GM18858 (cell line): ENCODE measurements at regions not wholly inside any gene's neighbourhood (a gene's known extent, or its start where the extent isn't known, plus 50 kb on each side); places are given as distances from the start of the nearest gene placed in this dataset.

ENCODE experiments used
- ATAC-seq: cut with Tn5 transposase; IDR thresholded peaks from one replicate; pipeline ENCODE4 v1.9.1; 2021; ENCODE audit not compliant: unreplicated experiment

- ATAC-seq = no peak
Observed at GRCh38 chr12:128042825-128043224, 224.1 kb upstream of the TMEM132C start.

DNA sequence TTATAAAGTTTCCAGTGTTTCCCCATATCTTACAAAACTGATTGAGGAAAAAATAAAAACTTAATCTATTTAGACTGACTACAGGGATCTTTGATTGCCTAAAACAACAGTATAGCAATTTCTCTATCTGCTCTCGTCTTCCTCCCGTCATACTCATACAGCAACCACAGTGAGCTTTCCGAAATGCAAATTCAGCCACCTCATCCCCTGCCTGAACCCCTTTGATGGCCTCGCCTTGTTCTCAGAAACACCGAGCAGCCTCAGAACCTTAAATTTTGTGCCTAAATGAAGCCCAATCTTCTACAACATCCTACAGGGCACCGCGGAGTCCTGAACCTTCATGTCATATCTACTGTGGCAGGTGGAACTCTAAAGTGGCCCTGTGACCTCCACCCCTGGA lies 223.7 kb upstream of the TMEM132C start:
- no peak for ATAC-seq

- no peak for ATAC-seq
Observed at GRCh38 chr12:128047266-128048060, 219.5 kb upstream of the TMEM132C start.

GRCh38 chr12:128052331-128052730 lies 214.6 kb upstream of the TMEM132C start:
- no peak for ATAC-seq

- ATAC-seq = no peak
Observed at GRCh38 chr12:128052777-128053176, 214.2 kb upstream of the TMEM132C start.

GRCh38 chr12:128055567-128055966 lies 211.4 kb upstream of the TMEM132C start:
- no peak for ATAC-seq

DNA sequence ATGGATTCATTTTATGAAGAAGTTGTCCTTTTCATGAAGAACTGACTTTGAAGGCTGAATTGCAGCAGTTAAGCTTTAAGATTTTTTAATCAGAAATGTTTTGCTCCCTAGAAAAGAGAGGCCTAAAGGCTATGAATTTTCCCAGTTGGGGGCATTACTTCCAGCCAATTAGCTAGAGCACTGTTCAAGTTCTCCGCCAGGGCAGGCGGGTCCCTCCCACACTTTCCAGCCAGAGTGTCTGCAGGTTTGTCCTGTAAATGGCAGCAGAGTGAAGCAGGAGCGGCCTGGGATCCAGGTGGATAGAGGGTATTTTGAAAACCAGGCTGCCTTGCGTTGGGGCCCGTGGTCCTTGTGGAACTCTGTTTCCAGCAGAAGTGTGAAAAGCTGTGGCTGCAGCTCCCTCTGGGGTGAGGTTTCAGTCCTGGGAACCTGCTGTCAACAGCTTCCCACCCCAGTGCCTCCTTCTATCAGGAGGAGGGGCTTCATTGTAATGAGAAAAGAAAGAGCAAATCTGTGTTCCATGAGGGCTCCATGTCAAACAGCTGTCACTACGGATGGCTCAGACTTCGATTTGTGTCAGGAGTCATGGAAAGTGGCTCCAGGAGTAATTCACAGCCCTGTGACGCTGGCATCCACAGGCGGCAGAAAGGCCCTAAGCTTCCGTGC lies 210.7 kb upstream of the TMEM132C start:
- no peak for ATAC-seq

DNA sequence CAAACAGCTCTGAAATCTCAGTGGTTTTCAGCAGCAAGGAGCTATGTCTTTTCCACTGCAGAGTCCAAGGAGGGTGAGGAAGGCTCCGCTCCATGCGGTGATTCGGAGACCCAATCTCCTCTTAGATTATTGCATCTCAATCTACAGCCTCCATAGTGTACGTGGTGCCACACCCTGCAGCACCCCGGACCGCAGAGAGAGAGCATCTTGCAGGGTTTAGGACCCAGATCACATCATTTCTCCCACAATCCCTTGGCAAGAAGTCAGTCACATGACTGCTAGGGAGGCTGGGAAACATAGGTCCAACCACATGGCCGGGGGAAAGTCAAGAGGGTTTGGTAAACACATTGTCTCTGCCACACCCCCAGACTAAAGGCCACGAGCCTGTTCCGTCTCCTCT lies 209.4 kb upstream of the TMEM132C start:
- ATAC-seq = no peak

- ATAC-seq = no peak
Observed at GRCh38 chr12:128059621-128060370, 207.2 kb upstream of the TMEM132C start.

GRCh38 chr12:128068211-128068610 lies 198.8 kb upstream of the TMEM132C start:
- no peak for ATAC-seq

DNA sequence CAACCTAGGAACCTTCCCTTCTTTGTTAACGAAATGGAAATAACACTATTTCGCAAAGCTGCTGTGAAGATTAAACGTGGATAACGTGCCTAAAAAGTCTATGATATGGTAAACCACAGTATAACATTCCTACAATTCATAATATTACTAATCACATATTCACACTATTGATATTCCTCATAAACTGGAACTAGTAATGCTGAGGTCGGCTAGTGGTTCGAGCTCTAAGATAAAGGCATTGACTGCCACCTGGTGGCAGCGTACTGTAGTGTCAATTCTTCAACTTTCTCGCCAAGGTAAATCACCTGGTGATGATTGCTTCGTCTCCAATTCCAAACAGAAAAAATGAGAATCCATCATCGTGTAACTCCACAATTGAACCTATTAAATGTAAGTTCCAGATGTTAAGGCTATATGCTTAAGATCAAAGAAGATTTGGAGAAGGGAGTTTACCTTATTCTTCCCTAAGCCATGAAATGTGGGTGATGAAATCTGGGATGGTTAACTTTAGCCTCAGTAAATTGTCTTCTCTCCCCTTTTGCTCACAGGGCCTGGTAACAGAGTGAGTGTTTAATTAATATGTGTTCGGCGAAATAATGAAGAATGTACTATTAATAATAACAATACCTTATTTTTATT lies 197.5 kb upstream of the TMEM132C start:
- ATAC-seq = no peak

DNA sequence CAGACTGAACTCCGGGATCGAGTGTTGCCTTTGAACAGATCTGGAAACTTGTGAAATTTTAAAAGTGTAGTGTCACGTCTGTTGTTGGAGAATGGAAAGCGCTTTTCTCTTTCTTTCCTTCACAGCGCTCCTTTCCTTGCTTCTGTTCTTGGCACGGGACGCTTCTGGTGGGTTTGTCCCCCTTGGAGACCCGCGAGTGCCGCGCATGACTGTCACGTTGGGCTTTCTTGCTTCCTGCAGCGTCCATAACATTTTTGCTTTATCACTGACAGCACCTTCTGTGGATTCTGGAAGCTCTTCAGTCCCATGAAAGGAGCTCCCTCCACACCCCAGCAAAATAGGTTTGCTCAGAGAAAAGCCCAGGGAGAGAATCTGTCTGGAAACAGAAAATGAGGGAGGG lies 193.0 kb upstream of the TMEM132C start:
- ATAC-seq = no peak

DNA sequence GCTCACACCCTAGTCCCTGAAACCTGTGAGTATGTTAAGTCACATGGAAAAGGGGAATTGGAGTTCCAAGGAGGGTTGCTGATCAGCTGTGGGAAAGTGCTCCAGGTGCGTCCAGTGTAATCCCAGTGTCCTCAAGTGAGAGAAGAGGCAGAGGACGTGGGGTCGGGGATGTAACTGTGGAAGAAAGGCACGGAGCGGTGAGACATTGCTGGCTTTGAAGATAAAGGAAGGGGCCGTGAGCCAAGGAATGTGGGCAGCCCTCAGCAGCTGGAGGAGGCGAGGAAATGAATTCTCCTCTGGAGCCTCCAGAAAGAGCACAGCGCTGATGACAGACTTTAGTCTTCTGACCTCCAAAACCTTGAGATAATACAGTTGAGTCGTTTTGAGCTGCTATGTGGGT lies 191.6 kb upstream of the TMEM132C start:
- no peak for ATAC-seq

GRCh38 chr12:128076188-128076587 lies 190.8 kb upstream of the TMEM132C start:
- ATAC-seq = no peak

DNA sequence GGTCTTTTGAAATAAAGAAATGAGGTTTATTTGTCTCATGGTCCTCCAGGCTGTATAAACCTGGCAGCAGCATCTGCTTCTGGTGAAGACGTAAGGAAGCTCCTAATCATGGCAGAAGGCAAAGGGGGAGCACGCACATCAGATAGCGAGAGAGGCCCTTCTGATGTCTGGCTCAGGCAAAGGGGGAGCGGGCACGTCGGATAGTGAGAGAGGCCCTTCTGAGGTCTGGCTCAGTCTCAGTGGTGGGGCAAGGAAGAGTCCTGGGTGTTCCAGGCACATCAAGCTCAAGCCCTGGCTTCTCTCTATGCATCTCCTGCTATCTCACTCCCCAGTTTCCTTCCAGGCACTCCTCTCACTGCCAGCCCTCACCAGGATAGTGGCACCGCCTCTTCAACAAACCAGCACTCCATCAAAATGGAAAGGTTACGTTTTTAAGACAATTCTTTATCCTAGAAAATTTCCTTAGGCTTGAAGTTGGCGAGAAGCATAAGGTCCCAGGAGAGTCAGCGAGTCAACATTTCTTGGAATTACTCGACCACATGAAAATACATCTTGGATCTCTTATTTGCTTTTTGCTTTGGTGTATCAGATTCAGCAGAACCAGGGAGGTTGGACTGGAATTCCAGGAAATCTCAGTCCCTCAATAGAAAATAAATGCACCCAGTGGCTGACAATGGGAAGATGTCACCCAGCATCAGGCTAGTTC lies 189.6 kb upstream of the TMEM132C start:
- ATAC-seq = no peak

DNA sequence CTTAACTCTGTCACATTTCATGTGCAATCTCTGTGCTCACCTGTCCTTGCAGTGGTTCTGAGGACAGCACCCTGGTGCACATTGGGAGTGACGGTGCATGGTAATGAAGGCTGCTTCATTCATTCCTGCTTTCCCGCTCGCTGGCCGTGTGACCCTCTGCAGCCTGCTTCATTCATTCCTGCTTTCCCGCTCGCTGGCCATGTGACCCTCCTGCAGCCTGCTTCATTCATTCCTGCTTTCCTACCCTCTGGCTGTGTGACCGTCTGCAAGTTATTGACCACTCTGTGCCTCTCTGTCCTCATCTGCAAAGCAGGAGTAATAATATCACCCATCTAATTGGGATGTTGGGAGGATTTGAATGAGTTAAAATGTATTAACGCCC lies 189.1 kb upstream of the TMEM132C start:
- ATAC-seq = no peak

GRCh38 chr12:128078301-128078971 lies 188.5 kb upstream of the TMEM132C start:
- no peak for ATAC-seq

DNA sequence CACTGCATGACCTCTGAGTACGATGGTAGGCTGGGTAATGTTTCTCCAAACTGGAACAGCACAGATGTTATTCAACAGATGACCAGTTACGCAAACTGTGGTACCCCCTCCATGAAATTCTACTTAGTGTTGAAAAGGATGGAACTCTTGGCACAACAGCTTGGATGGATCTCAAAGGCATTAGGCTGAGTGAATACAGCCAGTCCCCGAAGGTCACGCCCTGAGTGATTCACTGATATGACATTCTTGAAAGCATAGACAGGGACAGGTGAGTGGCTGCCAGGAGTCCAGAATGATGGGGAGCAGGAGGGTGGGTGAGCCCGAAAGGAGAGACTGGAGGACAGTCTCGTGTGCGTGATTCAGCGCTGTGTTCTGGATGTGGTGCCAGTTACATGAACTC lies 187.5 kb upstream of the TMEM132C start:
- no peak for ATAC-seq

- no peak for ATAC-seq
Observed at GRCh38 chr12:128083132-128083729, 183.7 kb upstream of the TMEM132C start.

DNA sequence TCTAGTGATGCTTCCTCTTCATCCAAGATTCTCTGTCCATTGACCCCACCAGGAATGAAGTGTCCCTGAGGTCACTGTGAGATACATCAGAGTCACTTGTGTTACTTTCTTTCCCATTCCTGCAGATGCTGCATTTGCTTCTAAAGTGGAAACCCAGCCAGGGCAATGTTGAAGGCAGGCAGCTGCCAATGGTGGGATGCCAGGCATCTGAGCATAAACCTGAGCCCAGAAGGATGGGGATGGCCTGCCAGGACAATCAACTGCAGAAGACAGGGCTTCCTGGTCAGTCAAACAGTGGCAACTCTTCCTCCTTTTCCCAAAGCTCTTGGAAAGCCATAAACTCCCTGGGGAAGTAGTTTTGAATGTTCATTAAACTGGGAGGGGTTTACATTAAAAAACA lies 178.0 kb upstream of the TMEM132C start:
- ATAC-seq = no peak
